Mononuclear cell (primary cell): ENCODE measurements at regions not wholly inside any gene's neighbourhood (a gene's known extent, or its start where the extent isn't known, plus 50 kb on each side); places are given as distances from the start of the nearest gene placed in this dataset.

Experiments used
- H3K27me3 ChIP-seq: 2 replicates; pipeline ENCODE4 v1.6.0; 2011; ENCODE audit warnings: low read length, control low read depth; ENCODE audit not compliant: insufficient read depth
- H3K4me1 ChIP-seq: 2 replicates; pipeline ENCODE4 v1.5.1; 2011; ENCODE audit warnings: mild to moderate bottlenecking, low read length, control low read depth; ENCODE audit not compliant: insufficient read depth
- H3K4me3 ChIP-seq: 2 replicates; pipeline ENCODE4 v1.5.1; 2011; ENCODE audit warnings: mild to moderate bottlenecking, low read length, moderate library complexity
- H3K9me3 ChIP-seq: 2 replicates; pipeline ENCODE4 v1.5.1; 2011; ENCODE audit warnings: low read depth, mild to moderate bottlenecking, control low read depth, low read length

DNA sequence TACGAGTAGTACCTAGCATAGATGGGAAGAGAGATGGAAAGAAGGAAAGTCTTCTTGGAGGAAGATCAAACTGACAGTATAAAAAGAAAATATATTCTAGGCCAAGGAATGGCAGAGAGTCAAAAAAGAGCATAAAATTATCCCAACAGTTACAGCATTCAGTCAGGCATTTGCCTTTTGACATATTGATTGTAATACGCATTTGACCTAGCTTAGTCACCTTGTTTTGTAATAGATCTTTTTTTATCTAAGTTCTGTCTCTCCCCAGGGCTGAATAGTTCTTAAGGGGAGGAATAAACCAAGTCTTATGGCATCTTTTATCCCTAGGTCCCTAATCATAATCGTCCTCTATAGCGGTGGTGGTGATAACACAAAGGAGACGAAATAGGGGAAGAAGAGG is 657.3 kb upstream of the PIK3C3 start:
- H3K27me3 ChIP-seq = no peaks in the 10 kb centered on the region
- no peaks in the 10 kb centered on the region for H3K4me1 ChIP-seq
- H3K4me3 ChIP-seq = no peak overlapping the region
- no peaks in the 10 kb centered on the region for H3K9me3 ChIP-seq

DNA sequence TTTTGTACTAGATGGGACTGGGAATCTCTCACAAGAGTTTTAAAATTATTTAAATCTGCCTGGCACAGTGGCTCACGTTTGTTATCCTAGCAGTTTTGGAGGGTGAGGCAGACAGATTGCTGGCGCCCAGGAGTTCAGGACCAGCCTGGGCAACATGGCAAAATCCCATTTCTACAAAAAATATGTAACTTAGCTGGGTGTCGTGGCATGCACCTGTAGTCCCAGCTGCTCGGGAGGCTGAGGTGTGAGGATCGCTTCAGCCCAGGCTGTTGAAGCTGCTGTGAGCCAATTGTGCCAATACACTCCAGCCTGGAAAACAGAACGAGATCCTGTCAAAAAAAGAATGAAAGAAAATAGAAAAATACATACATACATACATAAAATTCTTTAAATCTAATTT is 685.7 kb upstream of the PIK3C3 start:
- Histone ChIP-seq H3K9me3 (no peaks in the 10 kb centered on the region), H3K27me3 (no peaks in the 10 kb centered on the region), H3K4me1 (no peaks in the 10 kb centered on the region), H3K4me3 (no peak overlapping the region)

GRCh38 chr18:41268271-41268670 is 686.8 kb upstream of the PIK3C3 start:
- no peaks in the 10 kb centered on the region for H3K9me3 ChIP-seq
- no peaks in the 10 kb centered on the region for H3K4me1 ChIP-seq
- H3K27me3 ChIP-seq = no peaks in the 10 kb centered on the region
- H3K4me3 ChIP-seq = no peak overlapping the region

- H3K4me3 ChIP-seq = no peak overlapping the region
- no peaks in the 10 kb centered on the region for H3K27me3 ChIP-seq
- no peaks in the 10 kb centered on the region for H3K9me3 ChIP-seq
- H3K4me1 ChIP-seq = no peaks in the 10 kb centered on the region
Measured at GRCh38 chr18:41266616-41267015, 688.4 kb upstream of the PIK3C3 start.

- no peak overlapping the region for H3K4me3 ChIP-seq
- no peaks in the 10 kb centered on the region for H3K9me3 ChIP-seq
- H3K4me1 ChIP-seq = no peaks in the 10 kb centered on the region
- H3K27me3 ChIP-seq = no peaks in the 10 kb centered on the region
Measured at GRCh38 chr18:41266204-41266603, 688.8 kb upstream of the PIK3C3 start.

- Histone ChIP-seq H3K9me3 (no peaks in the 10 kb centered on the region), H3K27me3 (no peaks in the 10 kb centered on the region), H3K4me1 (no peaks in the 10 kb centered on the region), H3K4me3 (no peak overlapping the region)
Measured at GRCh38 chr18:41265047-41265446, 690.0 kb upstream of the PIK3C3 start.

GRCh38 chr18:41263956-41264355 is 691.1 kb upstream of the PIK3C3 start:
- H3K4me1 ChIP-seq = no peaks in the 10 kb centered on the region
- no peaks in the 10 kb centered on the region for H3K27me3 ChIP-seq
- H3K9me3 ChIP-seq = no peaks in the 10 kb centered on the region
- H3K4me3 ChIP-seq = no peak overlapping the region

GRCh38 chr18:41262688-41263087 is 692.3 kb upstream of the PIK3C3 start:
- Histone ChIP-seq H3K27me3 (no peaks in the 10 kb centered on the region), H3K4me3 (no peak overlapping the region), H3K9me3 (no peaks in the 10 kb centered on the region), H3K4me1 (no peaks in the 10 kb centered on the region)

GRCh38 chr18:41244591-41245037 is 710.4 kb upstream of the PIK3C3 start:
- Histone ChIP-seq H3K27me3 (no peaks in the 10 kb centered on the region), H3K4me3 (no peak overlapping the region), H3K9me3 (no peaks in the 10 kb centered on the region), H3K4me1 (no peaks in the 10 kb centered on the region)

GRCh38 chr18:41237317-41237716 is 717.7 kb upstream of the PIK3C3 start:
- Histone ChIP-seq H3K9me3 (peaks cover 4% of the 10 kb centered on the region), H3K27me3 (no peaks in the 10 kb centered on the region), H3K4me3 (no peak overlapping the region), H3K4me1 (no peaks in the 10 kb centered on the region)

DNA sequence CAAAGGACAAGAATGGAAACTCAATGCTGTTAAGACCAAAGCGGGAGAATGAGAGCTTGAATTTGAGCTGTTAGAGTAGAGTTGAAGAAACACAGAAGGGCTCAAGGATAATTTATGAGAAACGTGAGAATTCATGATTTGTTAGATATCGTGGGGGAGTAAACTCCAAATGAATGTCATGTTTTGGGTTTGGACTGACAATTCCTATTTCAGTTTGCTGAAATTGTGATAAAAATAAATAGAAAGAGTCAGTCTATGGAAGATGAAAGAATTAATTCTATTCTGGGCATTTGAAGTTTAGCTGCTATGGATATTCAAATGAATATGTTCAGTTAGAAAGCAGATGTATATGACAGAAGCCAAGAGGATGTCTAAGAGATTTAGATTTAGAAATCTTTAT is 723.4 kb upstream of the PIK3C3 start:
- H3K9me3 ChIP-seq = no peaks in the 10 kb centered on the region
- H3K4me3 ChIP-seq = no peak overlapping the region
- no peaks in the 10 kb centered on the region for H3K27me3 ChIP-seq
- H3K4me1 ChIP-seq = no peaks in the 10 kb centered on the region

- H3K27me3 ChIP-seq = no peaks in the 10 kb centered on the region
- H3K4me3 ChIP-seq = no peak overlapping the region
- H3K4me1 ChIP-seq = no peaks in the 10 kb centered on the region
- no peaks in the 10 kb centered on the region for H3K9me3 ChIP-seq
Measured at GRCh38 chr18:41227993-41228392, 727.0 kb upstream of the PIK3C3 start.

GRCh38 chr18:41226911-41227310 is 728.1 kb upstream of the PIK3C3 start:
- Histone ChIP-seq H3K4me3 (no peak overlapping the region), H3K4me1 (no peaks in the 10 kb centered on the region), H3K9me3 (no peaks in the 10 kb centered on the region), H3K27me3 (no peaks in the 10 kb centered on the region)

DNA sequence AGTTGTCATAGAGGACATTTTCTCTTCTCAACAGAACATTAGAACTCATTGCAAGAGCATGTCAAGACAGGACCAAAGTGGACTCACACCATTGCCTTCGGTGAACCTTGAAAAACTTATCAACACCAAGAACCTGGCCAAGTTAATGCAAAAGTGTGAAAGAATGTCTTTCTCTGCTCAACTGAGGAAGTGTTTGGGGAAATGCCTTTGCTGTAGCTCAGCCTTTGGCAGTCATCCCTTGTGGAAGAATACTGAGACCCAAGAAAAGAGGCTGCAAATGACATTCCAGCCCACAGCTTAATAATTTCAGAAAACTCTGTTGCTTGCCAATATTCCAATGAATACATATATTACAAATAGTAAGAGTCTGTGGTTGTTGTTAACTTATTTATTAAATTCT is 728.8 kb upstream of the PIK3C3 start:
- Histone ChIP-seq H3K4me3 (no peak overlapping the region), H3K4me1 (no peaks in the 10 kb centered on the region), H3K9me3 (no peaks in the 10 kb centered on the region), H3K27me3 (no peaks in the 10 kb centered on the region)

DNA sequence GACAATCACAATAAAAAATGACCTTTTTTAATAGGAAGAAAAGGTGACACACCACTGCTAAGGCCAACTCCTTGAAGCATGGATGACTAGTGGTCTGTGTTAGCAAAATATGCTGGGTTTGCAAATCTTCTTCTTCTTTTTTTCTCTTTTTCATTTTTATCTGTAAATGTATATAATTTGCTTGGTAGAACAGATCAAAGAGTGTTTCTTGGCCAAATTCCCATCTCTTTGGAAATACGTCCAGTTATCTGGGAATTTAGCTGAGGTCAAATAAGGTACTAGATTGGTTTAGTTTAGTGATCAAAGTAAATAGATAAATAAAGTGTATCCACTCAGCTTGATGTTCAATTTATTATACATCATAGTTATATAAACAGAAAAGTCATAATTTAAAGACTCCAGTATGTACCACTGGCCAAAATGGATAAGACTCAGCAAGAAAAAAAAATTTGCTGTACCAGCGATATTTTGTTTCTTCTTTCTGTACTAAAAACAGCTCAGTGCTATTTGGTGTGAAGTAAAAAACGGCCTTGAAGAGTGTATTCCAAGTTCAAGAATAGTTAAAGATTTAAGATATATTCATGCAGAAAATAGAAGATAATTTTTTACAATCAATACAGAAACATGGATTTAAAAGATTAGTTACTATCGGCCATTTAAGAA is 738.6 kb upstream of the PIK3C3 start:
- Histone ChIP-seq H3K9me3 (no peaks in the 10 kb centered on the region), H3K4me3 (no peak overlapping the region), H3K27me3 (no peaks in the 10 kb centered on the region), H3K4me1 (no peaks in the 10 kb centered on the region)

DNA sequence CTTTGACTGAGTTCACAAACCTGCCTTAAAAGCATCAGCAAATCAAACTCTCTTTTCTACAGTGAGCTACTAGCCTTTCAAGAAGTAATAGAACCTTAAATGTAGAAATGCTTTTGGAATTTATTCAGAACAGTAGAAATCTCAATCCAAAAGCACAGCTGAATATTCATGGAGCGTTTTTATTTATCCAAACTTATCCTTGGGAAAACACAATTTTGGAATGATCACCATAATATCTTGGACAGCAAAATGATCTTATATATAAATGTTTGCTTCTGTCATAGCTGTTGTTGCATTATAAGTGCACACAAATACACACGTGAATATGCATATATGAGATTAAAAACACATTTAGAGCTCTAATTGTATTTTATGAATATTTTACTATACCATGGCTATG is 747.3 kb upstream of the PIK3C3 start:
- Histone ChIP-seq H3K4me3 (no peak overlapping the region), H3K27me3 (no peaks in the 10 kb centered on the region), H3K9me3 (no peaks in the 10 kb centered on the region), H3K4me1 (no peaks in the 10 kb centered on the region)
